GM19463 (cell line): ENCODE measurements at regions not wholly inside any gene's neighbourhood (a gene's known extent, or its start where the extent isn't known, plus 50 kb on each side); places are given as distances from the start of the nearest gene placed in this dataset.

Experiments used
- ATAC-seq: cut with Tn5 transposase; IDR thresholded peaks from one replicate; pipeline ENCODE4 v1.9.1; 2021; ENCODE audit warnings: mild to moderate bottlenecking, moderate library complexity; ENCODE audit not compliant: unreplicated experiment

- no peak for ATAC-seq
Measured at GRCh38 chr9:88784960-88785359, 206.3 kb upstream of the S1PR3 start.

DNA sequence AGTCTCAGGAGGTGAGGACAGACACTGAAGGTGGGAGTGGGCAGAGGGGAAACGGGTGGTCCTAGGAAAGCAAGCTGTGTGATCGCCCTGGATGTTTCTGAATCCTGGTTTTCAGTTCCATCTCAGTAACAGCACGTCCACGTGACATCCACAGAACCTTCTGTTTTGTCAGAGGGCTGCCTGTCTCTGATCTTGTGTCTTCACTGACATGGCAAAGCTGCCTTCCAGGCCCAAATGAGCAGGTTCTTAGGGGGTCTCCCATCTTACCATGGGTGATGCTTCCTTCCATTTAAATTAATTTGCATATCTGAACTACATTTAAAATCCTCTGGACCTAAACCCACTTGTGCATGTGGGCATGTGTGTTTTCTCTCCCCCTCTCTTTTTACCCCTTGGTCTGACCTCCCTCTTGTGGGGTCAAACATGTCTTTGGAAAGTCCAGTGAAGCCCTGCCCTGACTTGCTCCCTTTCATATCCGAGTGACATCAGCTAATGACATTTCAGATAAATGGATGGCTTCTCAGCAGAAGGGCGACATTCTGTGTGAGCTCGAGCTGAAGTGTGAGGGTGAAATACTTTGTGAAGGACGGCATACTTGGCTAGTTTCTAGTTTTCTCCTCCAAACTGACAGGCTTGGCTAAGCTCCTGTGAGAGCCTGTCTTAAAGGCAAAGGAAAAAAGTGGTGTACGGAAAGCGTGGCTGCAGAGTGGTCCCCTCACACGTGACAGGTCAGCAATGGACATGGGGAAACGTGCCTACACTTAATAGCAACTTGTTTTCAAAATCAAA is 204.8 kb upstream of the S1PR3 start:
- no peak for ATAC-seq

GRCh38 chr9:88789785-88790184 is 201.5 kb upstream of the S1PR3 start:
- no peak for ATAC-seq

DNA sequence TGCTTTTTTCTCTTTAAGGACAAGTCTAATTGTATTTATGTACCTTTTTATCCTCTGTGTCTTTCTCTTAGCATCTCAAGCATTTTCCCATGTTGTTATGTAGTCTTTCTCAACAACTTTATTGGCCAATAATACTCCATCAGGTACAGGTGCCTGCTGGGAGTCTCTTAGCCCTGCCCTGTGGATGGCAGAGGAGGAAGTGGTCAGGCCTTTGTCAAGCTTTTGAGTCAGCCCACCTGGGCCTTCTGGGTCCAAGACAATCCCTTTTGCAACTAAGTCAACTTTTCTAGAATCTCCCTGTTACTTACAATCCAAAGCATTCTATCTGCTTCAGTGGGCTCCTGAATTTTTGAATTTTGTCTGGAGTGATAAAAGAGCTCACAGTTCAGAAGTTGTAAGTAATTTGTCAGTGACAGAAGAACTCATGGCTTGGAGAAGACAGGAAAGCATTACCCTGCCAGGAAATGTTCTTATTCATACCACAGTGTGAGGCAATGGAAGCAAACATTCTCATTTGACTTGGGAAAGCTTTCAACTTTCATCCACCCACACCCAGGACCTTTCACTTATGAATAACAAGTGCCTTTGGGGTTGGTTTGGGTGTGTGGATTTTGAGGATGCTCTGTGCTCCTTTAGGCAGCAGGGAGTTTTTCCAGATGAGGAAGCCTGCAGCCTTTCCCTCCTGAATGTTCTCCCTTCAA is 200.0 kb upstream of the S1PR3 start:
- ATAC-seq, result no peak

DNA sequence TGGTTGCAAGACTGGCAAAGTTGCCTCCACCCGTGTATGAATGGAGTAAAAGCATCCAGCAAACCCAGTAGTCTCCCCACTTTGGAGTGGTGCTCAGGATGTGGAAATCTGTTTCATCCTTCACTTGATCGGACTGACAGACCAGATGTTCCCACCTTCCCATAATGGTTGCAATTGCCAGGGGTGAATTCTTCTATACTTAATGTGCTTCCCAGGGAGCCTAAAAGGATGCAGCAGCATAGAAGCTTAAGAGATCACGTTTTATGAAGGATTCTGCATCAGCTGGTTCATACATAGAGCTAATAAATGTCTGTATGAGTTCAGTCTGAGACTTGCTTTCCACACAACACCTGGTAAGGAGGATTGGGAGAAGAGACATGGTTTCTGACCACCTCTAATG is 198.8 kb upstream of the S1PR3 start:
- ATAC-seq, result no peak

DNA sequence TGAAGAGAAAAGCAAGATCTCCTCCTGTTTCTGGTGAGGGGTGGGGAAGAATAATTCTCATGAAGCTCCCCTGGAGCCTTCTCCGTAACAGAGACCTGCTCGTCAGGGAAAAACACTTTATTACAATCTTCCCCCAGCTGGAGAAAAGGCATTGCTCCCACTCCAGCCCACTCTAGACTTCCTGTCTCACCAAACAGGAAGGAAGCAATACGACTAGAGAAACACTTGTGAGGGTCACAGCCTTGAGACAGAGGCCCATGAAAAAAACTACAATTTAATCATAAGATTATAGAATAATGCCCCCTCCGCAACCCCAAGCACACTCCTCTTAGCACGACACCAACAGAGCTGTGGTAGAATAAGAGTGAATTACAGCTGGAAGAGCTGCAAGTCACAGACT is 197.2 kb upstream of the S1PR3 start:
- ATAC-seq, result no peak

DNA sequence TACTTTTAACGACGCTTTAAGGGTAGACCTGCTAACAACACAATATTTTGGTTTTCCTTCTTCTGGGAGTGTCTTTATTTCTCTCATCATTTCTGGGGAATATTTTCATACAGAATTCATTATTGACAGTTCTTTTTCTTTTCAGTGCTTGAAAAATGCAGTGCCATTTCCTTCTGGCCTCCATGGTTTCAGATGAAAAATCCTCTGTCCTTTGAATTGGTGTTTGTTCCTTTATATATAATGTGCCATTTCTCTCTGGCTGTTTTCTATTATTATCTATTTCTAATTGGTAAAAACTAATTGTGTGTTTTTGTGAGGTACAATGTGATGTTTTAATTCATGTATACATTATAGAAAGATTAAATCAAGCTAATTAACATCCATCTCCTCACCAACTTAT is 194.3 kb upstream of the S1PR3 start:
- no peak for ATAC-seq

- ATAC-seq, result no peak
Measured at GRCh38 chr9:88798476-88798875, 192.8 kb upstream of the S1PR3 start.

DNA sequence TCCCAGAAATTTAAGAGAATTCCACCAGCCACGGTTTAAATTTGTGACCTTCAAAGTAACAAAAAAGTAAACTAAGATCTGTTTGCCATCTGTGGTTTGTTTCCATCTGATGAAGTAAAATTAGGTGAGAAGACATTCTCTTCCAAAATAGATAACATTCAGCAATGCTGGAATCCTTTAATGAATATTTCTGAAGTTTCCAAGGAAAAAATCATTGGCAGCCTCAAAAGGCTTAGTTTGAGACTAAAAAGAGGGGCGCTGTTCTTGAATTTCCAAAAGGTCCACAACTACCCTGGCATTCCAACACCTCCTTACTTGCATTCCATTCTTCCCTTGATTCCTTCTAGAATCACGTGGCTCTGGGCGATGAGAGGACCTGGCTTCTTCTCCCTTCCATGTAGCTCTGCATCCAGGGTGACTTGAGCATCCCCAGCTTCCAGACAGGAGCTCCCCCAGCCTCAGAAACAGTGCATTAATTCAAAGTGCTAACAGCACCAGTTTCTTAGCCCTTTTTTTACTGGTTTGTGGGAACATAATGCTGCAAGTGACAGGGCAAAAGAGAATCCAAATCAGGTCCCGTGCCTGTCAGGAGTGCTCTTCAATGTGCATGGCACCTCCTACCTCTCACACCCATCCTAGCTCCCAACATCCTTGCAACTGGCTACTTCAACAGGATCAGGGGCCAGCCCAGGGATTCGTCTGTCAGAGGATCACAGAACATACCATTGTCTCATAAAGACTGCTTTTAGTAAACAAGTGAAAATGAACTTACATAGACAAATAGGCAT is 191.5 kb upstream of the S1PR3 start:
- no peak for ATAC-seq

DNA sequence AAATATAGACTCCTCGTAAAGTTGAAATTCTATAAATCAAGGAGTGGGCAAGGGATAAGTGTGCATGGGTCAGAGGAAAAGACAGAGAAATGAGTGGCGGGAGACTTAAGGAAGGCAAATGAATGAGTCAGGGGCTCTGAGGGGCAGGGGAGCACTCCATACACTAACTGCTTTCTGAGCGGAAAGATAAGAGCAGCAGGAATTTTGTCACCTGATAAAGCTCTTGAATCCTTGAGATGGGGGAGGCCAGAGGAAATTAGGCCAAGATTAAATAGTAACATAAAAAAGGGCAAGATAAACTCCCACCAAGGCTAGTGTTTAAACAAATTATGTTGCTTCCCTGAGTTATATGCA is 191.0 kb upstream of the S1PR3 start:
- ATAC-seq, result no peak

DNA sequence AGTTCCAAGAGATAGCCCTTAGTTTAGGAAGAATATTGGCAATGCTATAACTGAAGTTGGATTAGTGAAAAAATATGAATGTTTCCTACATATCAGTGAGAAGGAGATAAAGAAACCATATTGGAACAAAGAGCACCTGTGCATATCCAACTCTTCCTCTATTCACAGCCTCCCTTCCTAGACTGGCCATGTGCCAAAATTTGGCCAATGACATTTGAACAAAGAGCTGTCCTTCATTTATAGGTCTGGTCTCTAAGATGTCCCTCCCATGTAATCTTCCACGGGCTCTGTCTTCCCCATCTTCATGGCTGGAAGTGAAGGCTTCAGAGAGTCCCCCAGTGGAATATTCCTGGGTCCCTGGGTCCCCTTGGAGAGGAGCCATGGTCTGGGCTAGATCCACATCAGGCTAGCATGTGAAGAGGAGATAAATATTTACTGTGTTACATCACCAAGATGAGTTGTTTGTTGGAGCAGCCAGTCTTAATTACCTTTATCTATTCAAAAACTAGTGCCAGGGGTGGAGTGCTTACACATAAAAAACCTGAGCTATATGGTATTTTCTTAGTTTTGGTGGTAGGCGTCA is 190.0 kb upstream of the S1PR3 start:
- ATAC-seq, result no peak

DNA sequence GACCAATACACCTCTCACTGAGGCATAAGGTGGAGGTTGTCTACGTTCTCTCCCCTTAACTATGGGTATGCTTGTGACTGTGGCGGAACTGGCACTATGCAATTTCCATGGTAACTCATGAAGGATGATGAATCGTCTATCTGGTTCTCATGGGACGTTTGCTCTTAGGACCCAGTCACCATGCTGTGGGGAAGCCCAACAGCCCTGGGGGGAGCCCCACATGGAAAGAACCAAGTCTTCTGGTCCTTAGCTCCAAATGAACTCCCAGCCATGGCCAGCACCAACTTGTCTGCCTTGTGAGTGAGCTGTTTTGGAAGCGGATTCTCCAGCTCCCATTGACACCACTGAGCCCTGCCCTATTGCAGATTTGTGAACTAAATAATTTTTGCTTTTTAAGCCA is 188.7 kb upstream of the S1PR3 start:
- no peak for ATAC-seq

GRCh38 chr9:88803546-88804253 is 187.6 kb upstream of the S1PR3 start:
- ATAC-seq, result no peak

DNA sequence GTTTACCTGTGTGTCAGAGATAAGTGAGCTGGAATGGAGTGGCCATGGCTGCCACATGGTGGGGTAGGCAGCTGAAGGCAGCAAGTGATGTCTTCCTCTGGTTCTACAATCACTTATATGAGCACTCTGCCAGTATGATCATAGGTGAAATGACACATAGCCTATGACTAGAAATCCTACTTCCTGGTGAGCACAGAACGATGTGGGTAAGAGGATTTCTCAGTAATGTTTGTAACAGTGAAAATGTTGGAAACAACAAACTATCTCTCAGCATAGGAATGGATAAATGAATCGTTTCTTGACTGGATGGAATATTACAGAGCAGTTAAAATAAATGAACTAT is 187.0 kb upstream of the S1PR3 start:
- no peak for ATAC-seq

GRCh38 chr9:88805217-88805943 is 185.9 kb upstream of the S1PR3 start:
- no peak for ATAC-seq

GRCh38 chr9:88807426-88807825 is 183.8 kb upstream of the S1PR3 start:
- ATAC-seq, result no peak

- no peak for ATAC-seq
Measured at GRCh38 chr9:88808019-88808656, 183.1 kb upstream of the S1PR3 start.

DNA sequence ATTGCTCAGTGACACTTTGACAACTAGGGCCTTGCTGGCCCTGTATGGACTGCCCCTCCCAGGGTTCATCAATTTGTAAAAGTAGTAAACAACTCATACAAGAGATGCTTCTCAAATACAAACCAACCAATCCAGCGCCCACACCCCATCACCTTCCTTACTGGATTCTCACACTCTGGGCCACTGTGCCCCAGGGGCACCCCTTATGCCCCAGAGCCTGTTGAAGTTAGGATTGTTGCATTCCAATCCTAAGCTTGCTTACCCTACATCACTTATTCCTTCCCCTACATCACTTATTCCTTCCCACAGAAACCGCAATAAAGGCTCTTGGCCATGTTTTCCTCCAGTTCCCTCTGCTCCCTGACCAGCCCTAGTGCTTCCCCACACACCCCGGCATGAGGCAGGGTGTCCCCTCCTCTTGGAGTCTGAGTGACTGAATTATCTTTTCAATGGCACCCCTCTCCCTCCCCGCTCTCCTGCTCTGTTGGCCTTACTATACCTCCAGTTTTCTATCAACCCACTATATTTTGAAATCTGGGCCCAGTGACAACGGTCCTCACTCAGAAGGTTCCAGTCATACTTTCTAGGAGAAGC is 182.4 kb upstream of the S1PR3 start:
- no peak for ATAC-seq

- no peak for ATAC-seq
Measured at GRCh38 chr9:88809355-88810161, 181.7 kb upstream of the S1PR3 start.
